ENCODE measurements at regions not wholly inside any gene's neighbourhood (a gene's known extent, or its start where the extent isn't known, plus 50 kb on each side); places are given as distances from the start of the nearest gene placed in this dataset.
A peak's percentile ranks its signal among the peaks of the same experiment; 100 is the strongest.

DNA sequence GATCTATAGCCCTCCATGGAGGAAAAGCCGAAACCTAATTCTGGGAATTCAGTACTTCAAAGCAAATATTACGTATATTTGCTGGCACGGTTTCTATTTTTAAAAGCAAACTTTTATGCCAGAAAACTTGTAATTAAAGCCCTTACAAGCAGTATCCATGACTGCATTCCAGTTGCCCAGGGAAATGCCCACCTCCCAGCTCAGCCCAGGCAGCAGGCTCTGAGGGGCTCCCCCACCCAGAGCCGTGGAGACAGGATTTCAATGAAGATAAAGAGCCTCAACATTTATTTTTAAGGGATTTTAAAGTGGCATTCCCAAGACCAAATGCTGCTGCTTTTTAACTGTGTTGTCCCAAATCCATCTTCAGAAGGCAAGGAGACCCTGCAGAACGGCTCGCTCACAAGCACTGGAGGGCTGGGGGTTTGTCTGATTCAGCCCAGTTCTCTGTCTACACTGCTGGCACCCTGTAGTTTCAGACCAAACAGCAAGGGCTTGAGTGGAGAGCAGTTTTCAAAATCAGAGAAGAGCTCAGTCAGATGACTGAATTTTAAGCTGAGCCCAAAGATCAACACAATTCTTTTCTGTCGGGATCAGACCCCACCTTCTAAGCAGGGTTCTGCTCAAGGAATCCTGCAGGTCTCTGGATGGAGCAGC lies 105.1 kb downstream of the KCNF1 start:
- DNase-seq (ENCODE audit: low spot score), result no peak

DNA sequence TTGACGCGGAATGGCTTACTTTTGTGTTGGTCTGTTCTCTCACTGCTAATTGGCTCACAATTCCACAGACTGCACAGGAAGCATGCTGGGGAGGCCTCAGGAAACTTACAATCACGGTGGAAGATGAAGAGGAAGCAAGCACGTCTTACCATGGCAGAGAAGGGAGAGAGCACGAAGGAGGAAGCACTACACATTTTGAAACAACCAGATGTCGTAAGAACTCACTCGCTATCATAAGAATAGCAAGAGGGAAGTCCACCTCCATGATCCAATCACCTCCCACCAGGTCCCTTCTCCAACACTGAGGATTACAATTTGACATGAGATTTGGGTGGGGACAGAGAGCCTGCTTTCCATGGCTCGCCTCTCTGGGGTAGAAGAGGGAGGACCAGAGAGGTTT lies 106.2 kb downstream of the KCNF1 start:
- no peak for DNase-seq (ENCODE audit: low spot score)

DNA sequence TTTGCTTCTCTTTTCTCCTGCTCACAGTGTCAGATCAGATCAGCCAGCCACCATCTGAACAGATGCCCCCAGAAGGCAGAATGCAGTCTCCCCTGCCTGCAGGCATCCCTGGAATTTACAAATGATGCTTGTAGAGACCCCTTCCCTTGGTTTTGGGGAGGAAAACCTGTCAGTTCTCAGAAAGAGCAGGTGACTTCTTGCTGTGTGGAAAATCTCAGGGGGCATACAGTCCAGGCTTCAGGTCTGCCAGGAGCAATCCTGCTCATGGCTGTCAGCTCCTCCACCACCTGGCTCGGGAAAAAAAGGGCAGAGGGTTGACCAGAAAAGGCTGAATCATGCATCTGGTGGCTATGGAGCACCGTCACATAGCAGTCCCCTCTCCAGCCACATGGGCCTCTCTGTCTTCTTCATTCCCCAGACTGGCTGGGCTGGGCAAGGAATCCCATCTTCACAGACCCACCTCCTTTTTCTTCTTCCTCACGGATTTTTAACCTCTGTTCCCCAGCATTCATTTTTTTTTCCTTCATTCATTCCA lies 107.0 kb downstream of the KCNF1 start:
- DNase-seq (ENCODE audit: low spot score), result no peak

- no peak for DNase-seq (ENCODE audit: low spot score)
Observed at GRCh38 chr2:11019614-11020013, 107.9 kb downstream of the KCNF1 start.

GRCh38 chr2:11022064-11022463 lies 110.3 kb downstream of the KCNF1 start:
- DNase-seq (ENCODE audit: low spot score), result no peak

- peak; percentile 42 for DNase-seq (ENCODE audit: low spot score)
Observed at GRCh38 chr2:11022591-11023273, 111.0 kb downstream of the KCNF1 start.

- DNase-seq (ENCODE audit: low spot score), result no peak
Observed at GRCh38 chr2:11023326-11024258, 111.9 kb downstream of the KCNF1 start.

GRCh38 chr2:11024259-11024645 lies 112.5 kb downstream of the KCNF1 start:
- DNase-seq (ENCODE audit: low spot score), result no peak

GRCh38 chr2:11024687-11025086 lies 113.0 kb downstream of the KCNF1 start:
- no peak for DNase-seq (ENCODE audit: low spot score)

DNA sequence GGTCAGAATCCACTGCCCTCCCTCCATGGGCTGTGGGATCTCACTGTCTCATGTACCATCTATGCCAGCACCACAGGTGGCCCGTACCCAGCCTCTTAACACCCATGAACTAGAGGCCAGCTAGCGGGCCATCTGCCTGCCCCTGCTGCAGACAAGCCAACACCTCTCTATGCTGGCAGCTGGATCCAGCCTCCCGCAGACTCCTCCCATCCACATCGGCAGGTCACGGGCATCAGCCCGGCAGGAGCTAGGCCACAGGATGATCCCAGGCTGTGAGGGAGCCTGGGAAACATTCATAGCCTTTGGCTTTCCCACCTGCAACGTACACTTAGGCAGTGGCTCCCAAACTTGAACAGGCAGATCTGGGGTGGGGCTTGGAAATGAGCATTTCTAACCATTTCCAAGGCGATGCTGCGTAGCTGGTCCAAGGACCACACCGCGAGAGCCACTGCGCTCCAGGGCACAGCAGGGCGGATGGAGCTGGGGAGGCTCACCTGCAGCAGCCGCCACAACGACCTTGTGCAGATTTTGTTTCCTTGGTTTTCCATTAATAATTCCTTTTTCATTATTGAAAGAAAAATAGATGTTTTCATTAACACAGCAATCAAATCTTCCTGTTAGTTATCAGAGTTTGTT lies 114.7 kb downstream of the KCNF1 start:
- DNase-seq (ENCODE audit: low spot score), result no peak

- DNase-seq (ENCODE audit: low spot score), result no peak
Observed at GRCh38 chr2:11027195-11027594, 115.5 kb downstream of the KCNF1 start.

GRCh38 chr2:11028407-11028916 lies 116.7 kb downstream of the KCNF1 start:
- DNase-seq (ENCODE audit: low spot score), result peak; percentile 17

DNA sequence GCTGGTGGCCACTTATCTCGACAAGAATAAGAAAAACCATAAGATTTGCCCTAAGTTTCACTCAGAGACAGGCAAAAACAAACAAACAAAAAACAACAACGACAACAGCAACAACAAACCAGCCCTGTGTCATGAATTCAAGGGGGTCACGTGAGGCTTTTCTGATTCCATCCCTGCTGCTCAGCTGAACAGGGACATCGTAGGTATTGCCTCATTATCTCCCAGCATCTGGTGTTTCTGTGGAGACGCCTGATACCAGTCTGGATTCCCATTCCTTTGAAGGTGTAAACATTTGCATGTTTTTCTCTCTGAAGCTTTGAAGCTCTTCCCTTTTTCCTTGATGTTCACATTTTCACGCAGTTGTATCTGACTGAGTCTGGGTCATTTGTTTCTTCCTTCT lies 117.4 kb downstream of the KCNF1 start:
- no peak for DNase-seq (ENCODE audit: low spot score)

GRCh38 chr2:11030036-11030435 lies 118.3 kb downstream of the KCNF1 start:
- no peak for DNase-seq (ENCODE audit: low spot score)

- peak; percentile 9 for DNase-seq (ENCODE audit: low spot score)
Observed at GRCh38 chr2:11030909-11031308, 119.2 kb downstream of the KCNF1 start.

DNA sequence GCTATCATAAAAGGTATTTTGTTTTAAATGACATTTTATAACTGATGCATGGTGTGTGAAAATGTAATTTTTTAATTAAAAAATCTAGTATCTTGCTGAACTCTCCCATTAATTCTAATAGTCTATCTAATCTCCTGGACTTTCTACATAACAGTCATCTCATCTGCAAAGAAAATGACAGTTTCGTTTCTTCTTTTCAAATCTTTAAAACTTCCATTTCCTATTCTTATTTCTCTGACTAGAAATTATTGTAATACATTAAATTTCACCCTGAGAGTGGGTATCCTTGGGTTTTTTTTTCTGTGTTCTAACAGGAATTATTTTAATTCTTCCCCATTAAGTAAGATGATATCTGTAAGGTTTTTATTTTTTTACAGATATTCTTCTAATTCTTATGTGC lies 120.1 kb downstream of the KCNF1 start:
- no peak for DNase-seq (ENCODE audit: low spot score)

GRCh38 chr2:11032396-11032795 lies 120.7 kb downstream of the KCNF1 start:
- DNase-seq (ENCODE audit: low spot score), result no peak

DNA sequence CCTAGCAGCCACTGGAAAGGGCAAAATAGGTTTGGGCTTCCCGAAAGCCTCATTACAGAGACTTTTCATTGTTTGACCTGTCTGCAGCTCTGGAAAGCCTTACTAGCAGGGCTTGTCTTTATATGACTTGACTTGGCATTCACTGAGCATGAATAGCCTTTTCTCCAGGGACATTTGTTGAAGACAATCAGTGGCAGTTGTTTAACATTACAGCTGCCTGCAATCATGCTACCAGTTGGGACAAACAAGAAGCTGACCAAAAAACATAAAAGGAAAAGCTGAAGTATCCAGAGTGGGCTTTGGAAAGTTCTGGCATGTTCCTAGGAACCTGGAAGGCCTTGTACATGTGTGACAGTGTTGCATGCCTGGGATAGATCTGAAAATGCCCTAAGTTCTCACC lies 121.4 kb downstream of the KCNF1 start:
- DNase-seq (ENCODE audit: low spot score), result no peak

- DNase-seq (ENCODE audit: low spot score), result no peak
Observed at GRCh38 chr2:11038641-11039040, 116.6 kb upstream of the SLC66A3 start.

DNA sequence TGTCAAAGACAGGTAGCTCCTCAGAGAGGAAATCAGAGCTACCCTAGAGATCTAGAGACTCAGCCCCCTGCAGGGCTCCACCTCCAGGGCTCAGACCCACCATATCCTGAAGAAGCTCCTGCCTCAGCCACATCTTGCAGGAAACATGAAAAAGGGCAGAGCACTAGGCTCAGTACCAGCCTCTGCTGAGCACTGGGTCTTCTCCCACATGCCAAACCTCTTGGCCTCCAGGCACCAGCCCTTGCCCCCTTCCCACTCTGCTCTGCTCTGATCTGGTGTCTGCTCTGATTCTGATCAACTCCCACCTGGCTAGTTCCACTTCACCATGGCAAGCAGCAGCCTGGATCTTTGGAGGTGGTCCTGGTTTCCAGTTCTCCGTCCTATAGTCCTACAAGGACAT lies 114.3 kb upstream of the SLC66A3 start:
- DNase-seq (ENCODE audit: low spot score), result no peak

DNA sequence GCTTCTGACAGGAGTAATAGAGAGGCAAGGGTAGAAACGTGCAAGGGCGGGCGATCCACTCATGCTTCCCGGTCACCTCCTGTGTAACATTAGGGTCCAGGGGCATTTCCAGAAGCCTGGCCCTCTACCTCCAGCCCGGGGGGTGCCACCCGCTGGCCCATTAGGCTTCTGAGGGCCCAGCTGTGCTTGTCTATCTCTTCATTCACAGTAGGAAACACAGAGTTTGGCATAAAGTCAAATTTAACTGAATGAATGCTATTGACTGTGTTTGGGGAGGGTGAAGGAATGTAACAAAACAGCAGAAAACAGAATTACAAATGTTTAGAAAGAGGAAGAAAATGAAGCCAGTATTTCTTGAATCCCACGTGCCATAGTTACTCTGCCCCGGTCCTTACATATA lies 112.4 kb upstream of the SLC66A3 start:
- no peak for DNase-seq (ENCODE audit: low spot score)

- DNase-seq (ENCODE audit: low spot score), result no peak
Observed at GRCh38 chr2:11043245-11043644, 112.0 kb upstream of the SLC66A3 start.
